ENCODE measurements at regions not wholly inside any gene's neighbourhood (a gene's known extent, or its start where the extent isn't known, plus 50 kb on each side); places are given as distances from the start of the nearest gene placed in this dataset.
"Not testable (repeated sequence)": the region's sequence is repeated elsewhere in the genome, so short reads cannot be mapped to it uniquely, and the experiment has no call there.

DNA sequence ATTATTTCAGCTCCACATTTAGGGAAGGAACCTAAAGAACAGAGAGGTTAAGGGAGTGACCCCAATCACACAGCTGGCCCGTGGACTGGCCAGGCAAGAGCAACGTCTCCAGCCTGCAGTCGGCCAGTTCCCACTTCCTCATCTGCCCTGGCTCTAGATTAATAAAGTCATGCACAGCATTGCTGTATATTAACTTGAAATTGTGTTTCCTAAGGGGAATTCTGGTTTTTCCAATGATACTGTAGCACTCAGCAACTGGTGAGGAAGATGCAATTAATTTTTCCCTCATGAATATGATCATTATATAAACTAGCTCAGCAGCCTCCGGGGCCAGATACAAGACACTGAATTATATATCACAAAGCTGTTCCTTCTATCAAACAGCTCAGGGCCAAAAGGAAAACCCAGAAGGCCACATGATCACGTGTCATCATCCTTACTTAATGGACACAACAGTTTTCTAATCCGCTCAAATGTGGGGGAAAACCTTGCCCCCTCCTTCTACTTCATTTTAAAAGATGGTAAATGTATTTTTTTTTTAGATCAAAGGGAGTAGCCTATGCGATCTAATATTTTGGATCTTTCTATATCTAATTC, 295.3 kb upstream of the PRKCQ start:
- DNase-seq (ENCODE audit: low read depth): no peak

DNA sequence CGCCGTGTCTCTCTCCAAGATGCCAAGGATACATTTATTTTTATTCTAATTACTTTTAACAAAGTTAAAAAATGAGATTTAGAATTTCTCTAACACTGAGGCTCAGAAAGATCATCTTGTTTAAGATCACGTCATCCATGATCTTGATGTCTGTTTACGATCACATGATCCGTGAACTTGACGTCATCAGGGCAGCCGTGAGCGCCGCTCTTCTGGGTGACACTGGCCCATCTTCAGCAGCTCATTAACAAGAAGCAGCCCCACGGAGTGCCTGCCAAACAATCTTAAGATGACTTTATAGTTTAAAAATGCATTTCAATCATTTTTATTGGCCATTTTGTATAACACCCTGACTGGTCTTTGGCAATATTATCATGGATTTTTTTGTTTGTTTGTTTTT, 291.1 kb upstream of the PRKCQ start:
- no peak for DNase-seq (ENCODE audit: low read depth)

DNA sequence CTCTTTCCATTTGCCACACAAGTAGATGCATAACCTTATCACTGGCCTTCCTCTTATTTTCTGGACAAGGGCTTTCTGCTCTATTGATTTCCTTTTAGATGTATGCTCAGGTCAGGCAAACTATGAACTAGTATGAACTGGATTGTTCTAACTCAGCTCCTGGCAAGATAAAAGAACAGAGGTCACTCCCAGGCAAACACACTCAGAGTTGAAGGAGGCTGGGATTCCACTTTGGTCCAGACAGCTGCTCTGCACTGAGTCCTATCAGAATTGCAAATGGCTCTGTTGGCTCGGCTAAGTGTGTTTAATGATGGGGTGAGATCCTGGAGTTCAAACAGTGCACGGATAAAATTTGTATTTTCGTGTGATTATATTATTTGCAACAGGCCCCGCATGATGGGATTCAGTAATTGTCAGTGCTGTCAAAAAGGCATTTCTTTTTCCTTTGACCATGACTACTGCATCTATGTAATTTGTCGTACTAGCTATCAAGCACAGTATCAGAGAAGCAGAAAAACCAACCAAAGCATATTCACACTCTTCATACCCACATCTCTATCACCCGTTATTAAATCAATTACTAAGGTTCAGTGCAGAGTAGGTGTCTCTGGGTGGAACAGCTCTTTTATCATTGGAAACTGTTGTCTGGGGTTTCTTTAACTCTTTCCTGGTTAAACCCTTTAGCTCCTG, 288.1 kb upstream of the PRKCQ start:
- DNase-seq (ENCODE audit: low read depth): no peak

DNA sequence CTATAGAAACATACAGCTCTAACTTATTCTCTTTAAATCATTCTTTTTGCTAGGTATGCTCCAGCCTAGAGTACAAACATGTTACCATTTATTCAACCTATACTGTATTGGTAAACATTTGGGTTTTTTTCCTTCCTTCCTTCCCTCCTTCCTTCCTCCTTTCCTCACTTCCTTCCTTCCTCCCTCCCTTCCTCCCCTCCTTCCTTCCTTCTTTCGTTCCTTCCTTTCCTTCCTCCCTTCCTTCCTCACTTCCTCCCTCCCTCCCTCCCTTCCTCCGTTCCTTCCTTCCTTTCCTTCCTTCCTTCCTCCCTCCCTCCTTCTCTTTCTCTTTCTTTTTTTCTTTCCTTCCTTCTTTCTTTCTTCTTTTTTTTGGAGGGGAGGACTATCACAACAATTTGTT, 286.7 kb upstream of the PRKCQ start:
- no peak for DNase-seq (ENCODE audit: low read depth)

DNA sequence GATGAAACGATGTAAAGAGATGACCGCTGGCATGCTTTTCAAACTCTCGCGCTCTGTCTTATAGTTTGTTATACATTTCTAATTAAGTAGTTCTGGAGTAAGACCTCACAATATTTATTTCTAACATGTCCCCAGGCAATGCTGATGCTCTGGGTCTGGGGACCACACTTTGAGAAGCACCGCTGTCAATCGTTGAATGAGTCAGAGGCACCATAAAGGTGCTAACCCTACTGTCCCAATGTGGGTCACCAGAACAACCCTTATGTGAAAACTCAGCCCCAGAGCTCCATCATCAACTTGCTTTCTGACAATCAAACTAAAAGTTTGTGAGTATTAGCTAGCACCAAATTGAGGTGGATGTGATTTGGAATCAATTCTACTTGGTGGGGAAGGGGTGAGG, 284.1 kb upstream of the PRKCQ start:
- DNase-seq (ENCODE audit: low read depth): no peak

DNA sequence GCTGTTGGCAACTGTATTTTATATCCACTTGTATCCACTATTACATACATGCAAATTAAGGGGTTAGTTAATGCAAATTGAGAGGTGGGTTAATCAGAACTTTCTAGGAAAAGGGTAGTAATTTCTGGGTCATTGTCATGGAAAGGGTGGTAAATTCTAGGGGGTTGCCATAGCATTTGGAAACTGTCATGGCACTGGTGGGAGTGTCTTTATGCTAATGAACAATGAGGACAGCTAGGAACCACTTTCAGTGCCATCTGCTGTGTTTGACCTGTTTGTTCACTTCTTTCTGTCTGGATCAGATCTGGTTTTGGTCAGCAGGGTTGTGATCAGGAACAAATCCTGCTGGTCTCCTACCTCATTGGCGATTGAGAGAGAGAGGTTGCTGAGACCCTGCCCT, 283.3 kb upstream of the PRKCQ start:
- DNase-seq (ENCODE audit: low read depth): no peak

DNA sequence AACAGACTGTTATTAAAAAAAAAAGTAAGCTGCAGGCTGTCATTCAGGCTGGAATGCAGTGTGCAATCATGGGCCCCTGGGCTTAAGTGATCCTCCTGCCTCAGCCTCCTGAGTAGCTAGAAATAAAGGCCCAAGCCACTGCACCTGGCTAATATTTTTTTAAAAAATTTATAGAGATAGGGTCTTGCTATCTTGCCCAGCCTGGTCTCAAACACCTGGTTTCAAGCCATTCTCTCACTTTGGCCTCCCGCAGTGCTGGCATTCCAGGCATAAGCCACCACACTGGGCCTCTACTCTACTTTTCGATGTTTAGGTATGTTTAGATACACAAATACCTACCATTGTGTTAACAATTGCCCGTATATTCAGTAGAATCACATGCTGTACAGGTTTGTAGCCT, 270.4 kb upstream of the PRKCQ start:
- DNase-seq (ENCODE audit: low read depth): no peak

DNA sequence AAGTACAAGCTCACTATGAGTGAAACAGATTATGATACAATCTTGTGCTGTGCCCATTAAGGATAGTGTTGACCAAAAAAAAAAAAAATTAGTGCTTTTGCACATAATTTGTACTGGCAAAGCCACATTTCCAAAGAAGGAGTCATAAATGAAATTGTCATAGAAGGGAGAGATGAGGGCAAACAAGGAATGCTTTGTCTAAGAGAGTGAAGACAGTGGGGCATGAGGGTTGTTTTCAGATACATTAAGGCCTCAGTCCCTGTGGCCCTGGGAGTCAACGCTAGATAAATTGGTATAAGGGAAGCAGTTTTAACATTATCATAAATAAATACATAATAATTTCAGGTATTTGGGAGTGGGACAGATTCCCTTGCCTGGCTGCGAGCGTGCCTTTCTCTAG, 267.5 kb upstream of the PRKCQ start:
- DNase-seq (ENCODE audit: low read depth): no peak

DNA sequence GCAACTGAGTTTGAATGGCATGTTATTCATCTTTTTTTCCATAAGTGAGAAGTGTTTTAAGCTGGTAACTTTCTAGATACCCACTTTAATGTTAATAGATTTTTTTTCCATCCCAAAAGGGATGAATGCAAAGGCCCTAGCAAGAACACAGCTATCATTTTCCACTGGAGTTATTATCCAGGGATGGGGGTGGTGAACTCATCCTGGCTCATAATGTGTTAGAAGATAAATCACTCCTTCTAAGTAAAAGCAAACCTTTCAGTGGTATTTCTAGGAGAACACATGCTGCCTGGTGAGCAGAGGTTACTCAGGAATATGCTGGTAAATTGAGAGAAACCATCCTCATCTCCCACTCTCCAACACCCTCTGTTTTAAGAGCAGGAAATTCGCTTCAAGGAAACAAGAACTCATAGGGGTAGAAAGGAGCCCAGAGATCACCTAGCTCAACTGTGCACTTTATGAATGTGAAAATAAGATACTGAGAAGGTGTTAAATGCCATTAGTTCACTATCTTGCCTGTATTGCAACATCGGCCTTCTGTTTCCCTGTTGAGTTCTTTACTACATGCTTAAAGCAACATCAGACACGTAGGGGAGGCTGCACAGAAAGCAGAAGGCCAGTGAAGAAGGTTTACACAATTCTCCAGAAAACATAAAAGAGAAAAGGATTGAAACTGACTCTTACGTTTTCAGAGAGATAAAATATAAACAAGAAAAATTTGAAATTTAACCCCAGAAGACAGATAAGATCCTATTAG, 264.0 kb upstream of the PRKCQ start:
- DNase-seq (ENCODE audit: low read depth): no peak

DNA sequence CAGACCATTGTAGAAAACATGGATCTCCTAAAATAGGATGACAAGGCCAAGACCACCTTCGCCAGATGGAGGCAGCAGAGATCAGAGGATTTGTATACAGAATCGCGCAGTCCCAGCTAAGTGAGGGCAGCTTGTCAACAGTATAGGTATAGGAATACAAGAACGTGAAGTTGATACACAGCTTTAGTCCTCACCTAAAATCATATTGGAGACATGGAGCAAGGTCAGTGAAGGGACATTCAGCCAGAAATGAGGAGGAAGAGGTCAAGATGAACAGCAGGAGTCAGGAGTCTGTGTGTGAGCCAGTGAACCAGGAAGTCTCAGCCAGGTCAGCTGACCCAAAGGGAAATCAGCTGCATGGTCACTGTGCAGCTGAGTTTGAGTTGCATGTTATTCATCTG, 263.4 kb upstream of the PRKCQ start:
- no peak for DNase-seq (ENCODE audit: low read depth)

DNA sequence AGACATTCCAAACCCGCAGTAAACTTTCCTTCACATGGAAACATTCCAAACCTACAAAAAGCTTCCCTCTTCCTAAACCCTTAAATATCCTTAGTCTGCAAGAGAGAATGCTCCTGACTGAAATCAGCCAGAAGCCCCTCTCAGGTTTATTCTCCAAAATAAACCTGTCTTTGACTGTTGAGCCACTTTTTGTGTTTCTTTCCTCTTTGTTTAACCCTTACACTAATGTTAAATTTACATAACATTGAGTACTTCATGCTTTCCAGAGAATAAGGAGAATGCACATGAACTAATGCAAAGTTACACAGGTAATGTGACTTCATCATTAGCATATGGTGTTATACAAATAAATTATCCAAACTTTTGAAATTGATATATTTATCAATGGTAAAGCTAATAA, 262.6 kb upstream of the PRKCQ start:
- no peak for DNase-seq (ENCODE audit: low read depth)

DNA sequence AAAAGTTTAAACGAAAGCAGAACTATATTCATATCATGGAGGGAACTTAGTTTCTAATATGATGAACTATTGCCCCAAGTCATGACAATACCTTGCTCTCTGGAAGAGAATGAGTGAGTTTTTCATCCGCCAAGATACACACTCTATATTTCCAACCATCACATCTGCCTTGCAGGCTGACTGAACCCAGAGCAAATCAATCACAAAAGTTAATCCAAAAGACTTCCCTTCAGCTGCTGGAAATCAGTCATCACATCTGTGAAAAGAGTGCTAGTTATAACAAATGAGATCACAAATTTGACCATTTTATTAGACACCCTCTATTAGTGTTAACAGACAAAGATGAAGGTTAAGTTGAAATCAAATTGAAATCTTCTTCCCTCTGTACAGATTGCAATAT, 261.7 kb upstream of the PRKCQ start:
- no peak for DNase-seq (ENCODE audit: low read depth)

DNA sequence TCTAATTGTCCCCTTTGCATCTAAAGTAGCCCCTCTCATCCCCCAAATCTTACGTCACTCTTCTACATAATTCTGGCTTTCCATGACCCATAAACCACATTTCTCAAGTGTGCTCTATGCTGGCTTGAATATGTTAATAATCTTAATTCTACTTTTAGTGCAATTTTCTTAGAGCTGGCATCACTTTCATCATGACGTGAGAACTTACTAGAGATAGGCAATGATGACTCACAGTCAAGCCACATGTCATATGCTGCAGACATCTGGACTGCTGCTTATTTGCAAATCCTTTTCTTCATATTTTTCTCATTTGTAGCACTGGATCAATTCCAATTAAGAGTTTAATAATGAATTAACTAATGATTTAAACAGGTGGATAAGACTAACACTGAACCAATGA, 260.7 kb upstream of the PRKCQ start:
- DNase-seq (ENCODE audit: low read depth): no peak

DNA sequence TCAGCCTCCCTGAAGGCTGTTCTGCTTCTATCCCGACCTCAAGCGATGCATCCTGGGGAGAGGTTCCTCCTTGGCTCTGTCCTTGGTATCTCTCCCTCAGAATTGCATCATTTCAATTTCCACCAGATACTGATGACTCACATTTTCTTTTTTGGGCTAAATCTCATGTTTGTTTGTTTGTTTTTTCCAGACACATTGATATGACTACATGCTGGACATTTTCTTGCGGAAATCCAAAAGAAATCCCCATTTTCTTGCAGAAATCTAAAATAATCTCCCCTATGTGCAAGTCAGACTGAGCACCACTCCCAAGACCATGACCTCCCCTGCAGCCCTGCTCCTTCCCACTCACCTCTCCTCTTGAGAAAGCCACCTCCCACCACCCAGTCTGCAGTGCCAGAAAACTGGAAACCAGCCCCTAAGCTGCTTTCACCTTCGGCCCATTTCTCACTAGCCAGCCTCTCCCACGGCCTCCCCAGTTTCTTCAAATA, 260.2 kb upstream of the PRKCQ start:
- DNase-seq (ENCODE audit: low read depth): no peak

DNA sequence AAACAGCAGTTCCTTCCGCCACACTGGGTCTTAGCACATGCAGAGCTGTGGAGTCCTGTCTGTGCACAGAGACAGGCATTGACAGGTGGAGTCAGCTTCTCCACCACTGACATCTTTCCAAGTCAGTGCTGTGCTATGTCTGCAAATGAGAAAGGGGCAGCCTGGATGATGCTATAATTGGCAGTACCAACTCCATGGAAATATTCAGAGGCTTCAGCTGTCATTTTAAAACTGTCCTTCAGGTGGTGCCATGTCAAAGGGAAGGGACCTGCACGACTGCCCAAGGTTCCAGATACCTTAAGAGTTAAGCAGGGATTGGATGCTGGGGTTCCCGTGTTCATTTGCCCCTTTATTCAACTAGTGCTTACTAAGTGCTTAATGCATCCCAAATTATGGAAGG, 258.0 kb upstream of the PRKCQ start:
- DNase-seq (ENCODE audit: low read depth): no peak

DNA sequence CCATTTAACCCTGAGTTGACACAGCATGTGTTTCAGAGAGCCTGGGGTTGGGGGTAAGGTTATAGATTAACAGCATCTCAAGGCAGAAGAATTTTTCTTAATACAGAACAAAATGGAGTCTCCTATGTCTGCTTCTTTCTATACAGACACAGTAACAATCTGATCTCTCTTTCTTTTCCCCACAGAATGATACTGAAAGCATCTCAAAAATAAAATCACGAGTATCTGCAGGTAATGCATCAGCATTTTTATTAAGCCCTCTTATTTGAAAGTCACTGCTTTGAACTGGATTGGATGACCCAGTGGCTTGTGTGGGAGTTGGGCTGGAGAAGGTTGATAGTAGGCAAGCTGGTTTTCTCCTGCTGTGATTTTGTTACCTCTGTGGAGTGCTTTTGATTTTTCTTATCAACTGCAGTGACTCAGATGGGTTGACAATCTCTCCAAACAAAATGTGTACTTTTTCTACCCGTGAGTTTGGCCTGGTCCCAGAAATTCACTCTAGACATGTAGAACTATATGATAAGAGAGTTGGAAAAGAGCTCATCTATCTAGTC, 253.5 kb upstream of the PRKCQ start:
- no peak for DNase-seq (ENCODE audit: low read depth)

DNA sequence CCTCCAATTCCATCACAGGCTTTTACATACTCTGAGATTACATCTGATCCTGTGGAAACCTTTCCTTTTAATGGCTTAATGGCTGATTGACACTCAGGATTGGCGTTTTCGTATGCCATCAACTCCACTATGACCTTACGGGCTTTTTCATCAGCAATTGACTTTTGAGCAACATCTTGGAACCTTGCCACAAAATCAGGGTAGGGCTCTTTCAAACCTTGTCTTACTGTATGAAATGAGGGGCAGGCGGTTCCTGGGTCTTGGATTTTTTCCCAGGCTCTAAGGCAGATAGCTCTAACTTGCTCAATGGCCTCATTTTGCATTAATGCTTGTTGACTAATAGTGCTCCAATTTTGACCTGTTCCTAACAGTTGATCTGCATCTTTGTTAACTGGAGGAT, 250.9 kb upstream of the PRKCQ start:
- not testable (repeated sequence) for DNase-seq (ENCODE audit: low read depth)

DNA sequence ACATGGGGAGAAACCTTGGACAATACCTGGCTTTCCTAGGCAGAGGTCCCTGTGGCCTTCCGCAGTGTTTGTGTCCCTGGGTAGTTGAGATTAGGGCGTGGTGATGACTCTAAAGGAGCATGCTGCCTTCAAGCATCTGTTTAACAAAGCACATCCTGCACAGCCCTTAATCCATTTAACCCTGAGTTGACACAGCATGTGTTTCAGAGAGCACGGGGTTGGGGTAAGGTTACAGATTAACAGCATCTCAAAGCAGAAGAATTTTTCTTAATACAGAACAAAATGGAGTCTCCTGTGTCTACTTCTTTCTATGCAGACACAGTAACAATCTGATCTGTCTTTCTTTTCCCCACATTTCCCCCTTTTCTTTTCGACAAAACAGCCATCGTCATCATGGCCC, 244.7 kb upstream of the PRKCQ start:
- not testable (repeated sequence) for DNase-seq (ENCODE audit: low read depth)

DNA sequence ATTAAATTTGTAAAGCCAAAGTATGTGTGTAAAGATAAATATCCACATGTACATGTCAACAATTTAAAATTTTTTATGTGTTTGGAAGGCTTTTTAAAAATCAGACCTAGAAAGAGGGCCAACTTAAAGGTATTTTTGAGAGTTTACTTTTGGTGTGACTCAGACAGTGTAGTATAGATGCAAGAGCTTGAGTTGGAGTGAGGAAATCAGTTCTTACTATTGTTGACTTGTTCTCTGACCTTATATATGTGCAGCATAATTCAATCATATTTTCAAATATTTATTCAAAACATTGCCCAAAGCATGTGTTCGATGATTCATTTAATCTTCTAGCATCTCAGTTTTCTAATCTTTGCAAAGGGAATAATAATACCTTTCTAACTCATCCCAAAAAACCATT, 243.7 kb upstream of the PRKCQ start:
- DNase-seq (ENCODE audit: low read depth): no peak

DNA sequence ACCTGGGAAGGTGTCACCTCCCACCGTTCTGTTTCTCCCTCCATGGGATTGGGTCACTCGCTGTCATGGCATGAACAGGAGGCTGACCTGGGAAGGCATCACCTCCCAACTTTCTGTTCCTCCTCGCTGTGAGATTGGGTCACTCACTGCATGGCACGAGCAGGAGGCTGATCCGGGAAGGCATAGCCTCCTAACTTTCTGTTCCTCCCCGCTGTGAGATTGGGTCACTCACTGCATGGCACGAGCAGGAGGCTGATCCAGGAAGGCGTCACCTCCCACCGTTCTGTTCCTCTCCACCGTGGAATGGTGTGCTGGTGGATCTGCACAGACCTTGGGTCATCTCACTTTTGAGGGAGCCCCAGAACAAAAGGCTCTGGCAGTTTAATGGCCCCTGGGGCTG, 239.2 kb upstream of the PRKCQ start:
- DNase-seq (ENCODE audit: low read depth): no peak

DNA sequence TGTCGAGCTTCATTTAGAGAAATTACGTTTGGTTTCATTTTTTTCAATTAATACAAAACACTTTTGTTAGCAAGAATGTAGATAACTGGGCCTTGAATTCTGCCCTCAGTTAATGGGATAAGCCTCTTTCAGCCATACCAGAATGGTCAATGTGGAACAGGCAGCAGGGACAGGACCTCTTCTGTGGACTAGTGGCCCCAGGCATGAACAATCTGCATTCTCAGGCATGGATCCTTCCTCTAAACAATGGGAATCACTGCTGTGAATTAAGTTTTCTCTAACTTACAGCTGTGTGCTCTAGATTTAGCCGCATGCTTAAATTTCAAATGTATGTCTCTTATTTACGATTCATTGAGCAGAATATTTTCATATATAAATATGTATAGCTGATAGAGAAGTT, 237.7 kb upstream of the PRKCQ start:
- DNase-seq (ENCODE audit: low read depth): no peak

DNA sequence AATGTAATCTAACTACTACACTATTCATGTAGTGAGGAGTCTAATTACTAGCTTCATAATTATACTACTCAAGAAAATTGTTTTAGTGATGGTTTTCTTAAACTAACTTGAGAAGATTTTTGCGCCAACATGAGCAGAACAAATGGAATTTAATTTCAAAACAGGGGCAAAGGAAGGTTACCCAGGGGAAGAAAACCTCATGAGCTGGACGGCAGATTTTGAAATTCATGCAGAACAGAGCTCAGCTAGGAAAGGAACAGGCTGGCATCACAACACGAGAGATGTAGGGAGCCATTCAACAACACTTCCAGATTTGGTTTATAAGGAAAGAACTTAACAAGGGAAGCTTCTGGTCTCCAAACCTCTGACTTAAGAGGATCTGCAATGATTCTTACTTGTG, 235.3 kb upstream of the PRKCQ start:
- no peak for DNase-seq (ENCODE audit: low read depth)

DNA sequence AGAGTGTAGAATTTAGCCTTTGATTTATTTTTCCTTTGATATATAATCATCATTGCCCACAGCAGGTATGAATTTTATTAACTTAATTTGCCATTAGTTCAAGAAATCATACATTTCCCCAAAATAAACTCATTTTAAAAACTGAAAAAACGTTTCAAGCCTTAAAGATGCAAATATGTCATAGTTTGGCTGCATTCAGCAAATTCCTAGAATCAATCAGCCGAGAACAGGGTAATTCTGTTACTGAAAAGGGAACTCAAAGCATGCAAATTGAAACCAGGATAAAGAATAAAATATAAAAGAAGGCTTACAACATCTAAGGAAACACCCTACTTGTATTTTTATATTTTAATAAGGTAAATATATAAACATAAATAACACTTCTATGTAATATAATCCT, 233.8 kb upstream of the PRKCQ start:
- DNase-seq (ENCODE audit: low read depth): no peak
